ENCODE measurements at regions not wholly inside any gene's neighbourhood (a gene's known extent, or its start where the extent isn't known, plus 50 kb on each side); places are given as distances from the start of the nearest gene placed in this dataset.

DNA sequence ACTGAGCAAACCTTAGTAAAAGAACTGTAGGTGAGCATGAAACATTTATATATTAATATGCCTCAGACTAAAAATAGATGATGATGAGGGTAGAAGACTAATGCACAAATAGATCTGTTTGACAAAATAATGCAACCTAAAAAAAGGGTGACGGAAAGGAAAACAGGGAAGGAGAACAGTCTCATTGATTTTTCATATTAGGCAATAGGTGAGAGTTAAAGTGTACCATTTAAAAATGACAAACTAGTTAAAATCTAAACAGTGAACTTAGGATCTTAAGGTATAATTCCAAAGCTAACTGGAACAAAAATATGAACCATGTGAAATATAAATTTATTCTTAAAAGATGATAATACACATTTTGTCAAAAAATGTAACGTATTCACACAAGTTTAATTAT, 1347.6 kb downstream of the SI start:
- DNase-seq (no peak), ATAC-seq (no peak)
- intact Hi-C loops (cut with DNase I), result no loop called here
- H3K4me3 ChIP-seq, result no peak overlapping the region
- TF ChIP-seq, protein P1, sequence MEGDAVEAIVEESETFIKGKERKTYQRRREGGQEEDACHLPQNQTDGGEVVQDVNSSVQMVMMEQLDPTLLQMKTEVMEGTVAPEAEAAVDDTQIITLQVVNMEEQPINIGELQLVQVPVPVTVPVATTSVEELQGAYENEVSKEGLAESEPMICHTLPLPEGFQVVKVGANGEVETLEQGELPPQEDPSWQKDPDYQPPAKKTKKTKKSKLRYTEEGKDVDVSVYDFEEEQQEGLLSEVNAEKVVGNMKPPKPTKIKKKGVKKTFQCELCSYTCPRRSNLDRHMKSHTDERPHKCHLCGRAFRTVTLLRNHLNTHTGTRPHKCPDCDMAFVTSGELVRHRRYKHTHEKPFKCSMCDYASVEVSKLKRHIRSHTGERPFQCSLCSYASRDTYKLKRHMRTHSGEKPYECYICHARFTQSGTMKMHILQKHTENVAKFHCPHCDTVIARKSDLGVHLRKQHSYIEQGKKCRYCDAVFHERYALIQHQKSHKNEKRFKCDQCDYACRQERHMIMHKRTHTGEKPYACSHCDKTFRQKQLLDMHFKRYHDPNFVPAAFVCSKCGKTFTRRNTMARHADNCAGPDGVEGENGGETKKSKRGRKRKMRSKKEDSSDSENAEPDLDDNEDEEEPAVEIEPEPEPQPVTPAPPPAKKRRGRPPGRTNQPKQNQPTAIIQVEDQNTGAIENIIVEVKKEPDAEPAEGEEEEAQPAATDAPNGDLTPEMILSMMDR (IDR thresholded peaks at IDR 0.05), result no peak
- no peak overlapping the region for H3K27ac ChIP-seq
- H3K27me3 ChIP-seq, result no peaks in the 10 kb centered on the region
- H3K4me1 ChIP-seq, result no peaks in the 10 kb centered on the region
- no peaks in the 10 kb centered on the region for H3K9me3 ChIP-seq
- H3K36me3 ChIP-seq, result no peaks in the 10 kb centered on the region

DNA sequence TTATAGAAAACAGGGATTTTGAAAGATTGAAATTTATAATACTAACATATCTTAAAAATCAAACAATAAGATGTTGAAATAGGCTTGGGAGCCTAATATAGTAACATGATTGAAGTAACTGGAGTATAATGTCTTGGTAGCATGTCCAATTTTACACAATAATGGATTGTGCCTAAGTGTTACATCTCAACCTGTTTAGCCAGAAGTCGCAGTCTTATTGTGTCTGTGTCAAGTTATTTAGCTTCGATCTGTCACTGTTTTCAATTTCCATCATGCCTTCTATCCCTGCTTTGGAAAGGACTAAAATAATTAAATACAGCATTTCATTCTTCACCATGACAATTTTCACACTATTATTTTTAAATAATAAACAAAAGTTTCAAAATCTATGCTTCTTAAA, 1352.2 kb downstream of the SI start:
- TF ChIP-seq, protein P1 (IDR thresholded peaks at IDR 0.05), result no peak
- no peaks in the 10 kb centered on the region for H3K27me3 ChIP-seq
- no peaks in the 10 kb centered on the region for H3K4me1 ChIP-seq
- no peaks in the 10 kb centered on the region for H3K36me3 ChIP-seq
- H3K9me3 ChIP-seq, result peaks cover 0 to 11% of the 10 kb centered on the region in 2 donors
- ATAC-seq, result no peak
- H3K27ac ChIP-seq, result no peak overlapping the region
- no peak for DNase-seq
- intact Hi-C loops (cut with DNase I), result no loop called here
- H3K4me3 ChIP-seq, result no peak overlapping the region

DNA sequence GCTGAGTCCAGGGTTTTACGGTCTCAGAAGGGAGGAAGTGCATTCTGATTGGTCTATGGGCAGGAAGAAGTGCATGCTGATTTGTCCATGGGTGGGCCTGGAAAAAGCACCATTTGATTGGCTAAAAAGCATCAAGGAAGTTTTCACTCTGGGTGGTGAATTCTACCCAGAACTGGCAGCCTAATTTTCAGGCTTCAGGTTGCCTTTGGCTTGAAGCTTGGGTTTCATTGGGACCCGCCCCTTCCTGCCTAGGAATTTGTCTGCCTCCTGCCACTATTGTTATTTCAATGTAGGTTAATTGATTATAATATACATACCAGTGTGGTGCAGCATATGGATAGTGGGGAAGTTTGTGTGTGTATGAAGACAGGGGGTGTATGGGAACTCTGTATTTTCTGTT, 1355.9 kb downstream of the SI start:
- no peaks in the 10 kb centered on the region for H3K36me3 ChIP-seq
- H3K4me3 ChIP-seq, result no peak overlapping the region
- no peak overlapping the region for H3K27ac ChIP-seq
- H3K4me1 ChIP-seq, result no peaks in the 10 kb centered on the region
- H3K27me3 ChIP-seq, result no peaks in the 10 kb centered on the region
- DNase-seq (no peak), ATAC-seq (no peak)
- TF ChIP-seq, protein P1 (IDR thresholded peaks at IDR 0.05), result no peak
- H3K9me3 ChIP-seq, result peaks cover 0 to 11% of the 10 kb centered on the region in 2 donors
- intact Hi-C loops (cut with DNase I), result no loop called here

DNA sequence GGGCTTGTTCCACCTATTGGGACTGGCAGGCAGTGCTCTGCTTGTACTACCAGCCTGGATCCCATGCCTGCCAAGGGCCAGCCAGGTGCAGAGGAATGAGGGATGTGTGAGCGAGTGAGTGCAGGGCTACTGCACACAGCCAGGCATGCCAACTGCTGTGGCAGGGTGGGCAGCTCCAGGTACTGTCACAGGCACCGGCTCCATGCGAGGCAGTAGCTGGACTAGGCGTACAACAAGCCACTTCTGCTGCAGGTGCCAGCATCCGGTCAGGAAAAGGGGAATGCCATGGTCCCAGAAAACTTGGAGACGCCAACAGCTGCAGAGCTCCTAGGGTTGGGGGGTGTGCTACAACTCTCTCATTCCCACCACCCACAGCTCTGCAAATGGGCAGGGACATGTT, 1356.7 kb downstream of the SI start:
- Histone ChIP-seq H3K9me3 (peaks cover 0 to 11% of the 10 kb centered on the region in 2 donors), H3K27ac (no peak overlapping the region), H3K4me3 (no peak overlapping the region), H3K36me3 (no peaks in the 10 kb centered on the region), H3K27me3 (no peaks in the 10 kb centered on the region), H3K4me1 (no peaks in the 10 kb centered on the region)
- peak in 1 of 4 donors; percentile 41 for DNase-seq
- intact Hi-C loops (cut with DNase I), result no loop called here
- no peak for ATAC-seq
- TF ChIP-seq, protein P1 (IDR thresholded peaks at IDR 0.05), result no peak

DNA sequence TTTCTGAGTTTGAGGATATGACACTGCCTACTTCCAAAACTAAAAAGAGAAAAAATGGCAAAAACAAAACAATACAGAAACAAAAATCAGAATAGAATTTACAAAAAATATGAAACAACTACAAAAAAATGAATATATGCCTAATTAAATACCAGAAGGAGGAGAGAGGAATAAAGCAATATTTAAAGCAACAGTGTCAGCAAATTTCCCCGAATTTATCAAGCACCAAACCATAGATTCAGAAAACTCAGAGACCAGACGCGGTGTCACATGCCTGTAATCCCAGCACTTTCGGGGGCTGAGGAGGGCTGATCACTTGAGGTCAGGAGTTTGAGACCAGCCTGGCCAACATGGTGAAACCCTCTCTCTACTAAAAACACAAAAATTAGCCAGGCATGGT, 1360.9 kb downstream of the SI start:
- Histone ChIP-seq H3K27me3 (no peaks in the 10 kb centered on the region), H3K4me3 (no peak overlapping the region), H3K36me3 (no peaks in the 10 kb centered on the region), H3K27ac (no peak overlapping the region), H3K9me3 (peaks cover 0 to 10% of the 10 kb centered on the region in 2 donors), H3K4me1 (no peaks in the 10 kb centered on the region)
- TF ChIP-seq, protein P1 (IDR thresholded peaks at IDR 0.05), result no peak
- intact Hi-C loops (cut with DNase I), result no loop called here
- ATAC-seq, result no peak
- no peak for DNase-seq

Measured in left lung (tissue), 4 donors.